CD1c-positive myeloid dendritic cell (primary cell): ENCODE measurements at regions not wholly inside any gene's neighbourhood (a gene's known extent, or its start where the extent isn't known, plus 50 kb on each side); places are given as distances from the start of the nearest gene placed in this dataset.
"Not testable (repeated sequence)": the region's sequence is repeated elsewhere in the genome, so short reads cannot be mapped to it uniquely, and the experiment has no call there.

ENCODE experiments used
- DNase-seq: peaks from one replicate; pipeline ENCODE4 v3.0.0-alpha.2; 2016; ENCODE audit errors: extremely low spot score

DNA sequence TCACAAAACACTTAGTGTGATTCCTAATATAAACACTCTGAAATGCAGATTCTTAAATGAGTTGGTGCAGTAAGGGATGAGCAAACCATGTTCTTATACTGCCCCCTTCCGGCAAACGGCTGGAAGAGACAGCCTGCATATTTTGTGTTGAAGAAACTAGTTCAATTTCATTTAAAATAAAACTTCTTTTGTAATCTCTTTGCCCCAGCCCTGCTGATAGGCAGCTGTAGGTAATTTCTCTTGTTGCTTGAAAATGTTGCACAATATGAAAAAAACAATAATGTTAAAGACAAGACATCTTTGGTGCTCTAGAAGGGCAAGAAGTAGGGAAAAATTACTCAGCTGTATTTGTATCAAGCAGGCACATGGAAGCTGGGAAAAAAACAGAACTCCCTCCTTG, 89.7 kb upstream of the CCNG1 start:
- DNase-seq, result peak; percentile 79

DNA sequence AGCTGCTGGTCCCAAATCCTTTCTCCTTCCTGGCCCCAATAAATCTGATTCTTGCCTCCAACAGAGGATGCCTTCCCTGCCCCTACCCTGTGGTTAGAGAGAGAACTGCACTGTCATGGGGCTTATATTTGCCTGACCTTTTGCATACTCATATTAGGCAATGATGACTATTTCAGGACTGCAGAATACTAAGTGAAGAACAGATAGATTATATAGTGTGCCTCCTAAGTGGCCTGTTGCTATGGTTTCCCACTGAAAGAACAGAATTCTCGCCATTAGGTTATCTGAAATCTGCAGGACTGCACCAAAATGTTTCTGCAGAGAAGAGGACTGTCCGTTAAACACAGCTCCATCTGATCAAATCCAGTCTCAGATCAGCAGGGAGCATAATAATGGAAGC, 87.3 kb upstream of the CCNG1 start:
- DNase-seq, result peak; percentile 38

DNA sequence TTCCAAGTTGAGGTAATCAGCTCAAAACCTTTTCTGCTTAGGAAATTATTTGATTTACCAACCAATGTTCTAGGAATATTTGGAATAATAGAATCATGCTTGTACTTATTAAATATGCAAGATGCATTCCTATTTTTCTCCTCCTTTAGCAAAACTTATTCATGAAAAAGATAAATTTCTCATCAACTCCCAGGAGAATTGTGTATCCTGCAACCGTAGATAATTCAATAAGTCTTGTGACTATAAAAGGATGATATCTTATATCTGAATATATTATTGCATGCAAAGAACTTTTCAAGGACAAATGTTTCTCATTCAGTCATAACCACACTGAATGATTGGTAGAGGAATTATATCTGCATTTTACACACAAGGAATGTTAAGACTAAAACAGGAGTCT, 84.9 kb upstream of the CCNG1 start:
- no peak for DNase-seq

DNA sequence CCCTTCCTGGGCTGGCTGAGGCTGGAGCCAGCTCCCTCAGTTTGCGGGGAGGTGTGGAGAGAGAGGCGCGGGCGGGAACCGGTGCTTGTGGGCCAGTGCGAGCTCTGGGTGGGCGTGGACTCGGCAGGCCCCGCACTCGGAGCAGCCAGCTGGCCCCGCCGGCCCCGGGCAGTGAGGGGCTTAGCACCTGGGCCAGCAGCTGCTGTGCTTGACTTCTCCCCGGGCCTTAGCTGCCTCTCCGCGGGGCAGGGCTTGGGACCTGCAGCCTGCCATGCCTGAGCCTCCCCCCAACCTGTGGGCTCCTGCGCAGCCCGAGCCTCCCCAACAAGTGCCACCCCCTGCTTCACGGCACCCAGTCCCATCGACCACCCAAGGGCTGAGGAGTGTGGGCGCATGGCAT, 81.6 kb upstream of the CCNG1 start:
- DNase-seq, result not testable (repeated sequence)

DNA sequence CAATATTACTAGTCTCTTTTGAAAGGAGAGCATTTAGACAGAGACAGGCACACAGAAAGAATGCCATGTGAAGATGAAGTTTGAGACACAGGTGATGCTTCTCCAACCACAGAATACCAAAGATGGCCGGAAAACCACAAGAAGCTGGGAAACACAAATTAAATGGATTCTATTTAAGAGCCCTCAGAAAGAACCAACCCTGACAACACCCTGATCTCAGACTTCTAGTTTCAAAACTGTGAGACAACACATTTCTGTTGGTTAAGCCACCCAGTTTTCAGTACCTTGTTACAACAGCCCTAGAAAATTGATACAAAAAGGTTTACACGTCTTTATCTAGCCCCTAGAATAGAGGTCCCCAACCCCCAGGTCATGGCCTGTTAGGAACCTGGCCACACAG, 79.8 kb upstream of the CCNG1 start:
- DNase-seq, result no peak

DNA sequence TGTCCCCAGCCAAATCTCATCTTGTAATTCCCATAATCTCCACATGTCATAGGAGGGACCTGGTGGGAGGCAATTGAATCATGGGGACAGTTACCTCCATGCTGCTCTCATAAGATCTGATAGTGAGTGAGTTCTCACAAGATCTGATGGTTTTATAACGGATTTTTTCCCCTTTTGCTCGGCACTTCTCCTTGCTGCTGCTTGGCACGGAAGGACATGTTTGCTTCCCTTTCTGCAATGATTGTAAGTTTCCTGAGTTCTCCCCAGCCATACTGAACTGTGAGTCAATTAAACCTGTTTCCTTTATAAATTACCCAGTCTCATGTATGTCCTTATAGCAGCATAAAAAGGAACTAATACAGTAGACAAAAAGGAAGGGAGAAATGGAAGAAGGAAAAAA, 76.7 kb upstream of the CCNG1 start:
- peak; percentile 77 for DNase-seq

DNA sequence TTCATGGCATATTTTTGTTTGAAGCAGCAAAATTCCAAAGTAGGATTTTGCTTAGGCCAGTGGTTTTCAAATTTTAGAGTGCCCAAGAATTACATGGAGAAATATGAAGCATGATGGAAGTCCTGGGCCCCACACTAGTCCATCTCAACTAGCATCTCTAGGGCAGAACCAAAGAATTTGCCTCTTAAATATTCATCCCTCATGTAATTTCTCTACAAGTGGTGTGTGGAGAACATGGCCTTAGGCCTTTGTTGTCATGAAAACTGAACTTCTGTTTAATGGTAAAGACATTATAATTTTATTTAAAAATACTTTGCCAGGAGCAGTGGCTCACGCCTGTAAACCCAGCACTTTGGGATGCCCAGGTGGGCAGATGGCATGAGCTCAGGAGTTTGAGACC, 75.9 kb upstream of the CCNG1 start:
- no peak for DNase-seq

DNA sequence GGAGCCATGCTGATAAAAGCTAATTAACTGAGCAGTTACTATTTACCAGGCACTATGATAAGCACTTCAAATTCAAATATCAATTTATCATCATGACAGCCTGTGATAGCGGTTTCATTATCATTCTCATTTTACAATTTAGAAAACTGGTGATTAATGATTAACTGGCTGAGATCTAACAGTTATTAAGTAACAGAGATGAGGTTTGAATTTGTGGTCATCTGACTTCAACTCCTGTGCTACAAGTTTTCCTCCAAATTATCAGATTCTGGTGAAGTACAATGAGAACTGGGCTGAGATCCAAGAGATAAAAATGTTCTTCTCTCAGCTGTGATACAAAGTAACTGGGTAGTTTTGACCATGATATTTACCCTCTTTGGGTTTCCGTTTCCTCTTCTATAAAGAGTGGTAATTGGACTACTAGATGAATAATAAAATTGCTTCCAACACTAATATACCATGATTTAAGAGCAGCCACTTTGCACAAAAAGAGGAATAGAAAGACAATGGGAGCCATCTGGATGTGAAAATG, 74.5 kb upstream of the CCNG1 start:
- DNase-seq, result no peak

DNA sequence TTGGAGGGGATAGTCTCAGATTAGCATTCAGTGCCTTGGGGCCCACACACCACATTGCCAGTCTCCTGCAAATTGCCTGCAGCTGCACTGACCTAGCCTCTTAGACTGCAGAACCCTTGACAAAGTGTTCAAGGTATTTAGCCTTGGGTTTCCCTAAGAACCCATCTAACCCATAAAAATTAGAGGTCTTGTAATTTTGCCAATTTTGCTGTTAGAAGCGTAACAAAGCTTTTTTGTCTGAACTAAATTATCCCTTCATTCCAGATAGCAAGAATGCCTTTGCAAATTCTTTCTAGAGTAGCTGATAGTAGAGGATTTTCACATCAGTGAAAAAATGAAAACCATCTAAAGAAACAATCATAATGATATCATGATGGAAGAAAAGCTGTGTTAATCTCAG, 74.0 kb upstream of the CCNG1 start:
- DNase-seq, result no peak

DNA sequence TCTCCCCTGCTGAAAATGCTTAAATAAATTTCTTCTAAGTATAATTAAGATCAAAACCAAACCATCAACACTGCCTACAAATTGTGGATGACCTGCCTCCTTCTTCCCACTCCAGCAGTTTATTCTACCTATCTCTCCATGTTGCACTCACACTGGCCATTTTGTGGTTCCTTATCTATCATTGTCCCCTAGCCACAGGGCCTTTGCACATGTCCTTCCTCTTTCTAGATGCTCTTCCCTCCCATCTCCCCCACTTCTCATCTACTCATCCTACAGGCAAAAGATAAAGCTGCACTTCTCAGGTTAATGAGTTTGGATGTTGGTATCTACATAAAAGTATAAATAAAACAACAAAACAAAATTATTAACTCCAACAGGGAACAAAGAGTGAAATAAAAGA, 70.6 kb upstream of the CCNG1 start:
- no peak for DNase-seq

DNA sequence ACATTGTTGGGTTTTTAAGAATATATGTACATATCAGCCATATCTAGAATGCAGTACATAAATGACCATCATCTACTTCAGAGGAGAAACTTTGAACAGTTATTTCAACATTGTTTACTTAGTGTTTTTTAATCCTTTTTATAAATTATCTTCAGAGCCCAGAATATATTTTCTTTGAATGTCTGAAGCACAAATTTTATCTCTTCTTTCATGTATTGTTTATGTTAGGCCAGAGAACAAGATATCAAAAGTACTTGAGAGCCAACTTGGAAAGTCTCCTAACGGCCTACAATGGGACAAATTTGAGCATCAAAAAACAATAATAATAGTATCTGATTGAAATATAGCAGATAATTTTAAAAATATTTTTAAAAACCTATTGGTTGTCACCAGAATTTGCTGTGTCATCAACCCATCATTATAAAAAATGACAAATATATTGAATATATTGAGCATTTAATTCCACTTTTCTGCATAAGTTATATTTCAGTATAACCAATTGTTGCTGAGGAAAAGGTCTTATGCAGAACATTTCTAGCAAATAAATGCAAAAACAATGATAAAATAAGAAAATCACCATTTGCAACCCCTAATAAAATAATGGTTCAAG, 67.5 kb upstream of the CCNG1 start:
- DNase-seq, result no peak

DNA sequence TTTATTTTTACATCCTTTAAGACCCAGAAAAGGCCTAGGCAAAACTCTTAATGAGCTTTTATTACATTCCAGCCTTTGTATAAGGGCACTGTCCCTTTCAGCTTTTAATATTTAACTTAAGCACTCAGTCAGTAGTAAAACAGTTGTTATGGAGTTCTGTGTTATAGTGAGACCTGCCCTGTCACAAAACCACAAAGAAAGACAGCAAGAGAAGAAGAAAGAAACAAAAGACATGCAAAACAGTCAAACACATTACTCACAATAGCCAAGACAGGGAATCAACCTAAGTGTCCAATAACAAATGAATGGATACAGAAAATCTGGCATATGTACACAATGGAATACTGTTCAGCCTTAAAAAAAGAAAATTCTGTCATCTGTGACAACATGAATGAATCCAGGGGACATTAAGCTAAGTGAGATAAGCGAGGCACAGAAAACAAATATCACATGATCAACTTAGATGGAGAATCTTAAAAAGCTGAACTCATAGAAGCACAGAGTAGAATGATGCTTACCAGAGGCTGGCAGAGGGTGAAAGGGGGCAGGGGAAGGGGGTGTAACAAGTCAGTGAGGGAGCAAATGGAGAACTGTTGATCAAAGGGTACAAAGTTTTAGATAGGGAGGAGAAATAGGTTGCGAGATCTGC, 63.8 kb upstream of the CCNG1 start:
- no peak for DNase-seq

DNA sequence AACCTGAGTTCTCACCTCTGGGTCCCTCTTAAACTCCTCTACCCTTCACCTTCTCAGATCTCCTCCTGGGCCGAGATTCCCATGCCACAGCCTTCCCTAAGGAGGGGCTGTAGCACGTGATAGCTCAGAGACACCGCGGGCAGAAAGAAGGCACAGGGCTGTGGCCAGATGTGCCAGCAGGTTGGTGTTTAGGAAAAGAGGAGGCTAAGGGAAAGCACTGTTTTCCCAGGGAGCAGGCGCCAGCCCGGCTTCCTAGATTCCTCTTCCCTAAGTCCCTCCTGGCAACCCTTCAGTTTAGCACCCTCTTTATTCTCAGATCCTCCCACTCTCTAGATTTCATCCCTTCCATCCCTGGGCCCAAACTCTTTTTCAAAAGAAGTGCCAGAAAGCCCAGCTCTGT, 59.4 kb upstream of the CCNG1 start:
- DNase-seq, result no peak

DNA sequence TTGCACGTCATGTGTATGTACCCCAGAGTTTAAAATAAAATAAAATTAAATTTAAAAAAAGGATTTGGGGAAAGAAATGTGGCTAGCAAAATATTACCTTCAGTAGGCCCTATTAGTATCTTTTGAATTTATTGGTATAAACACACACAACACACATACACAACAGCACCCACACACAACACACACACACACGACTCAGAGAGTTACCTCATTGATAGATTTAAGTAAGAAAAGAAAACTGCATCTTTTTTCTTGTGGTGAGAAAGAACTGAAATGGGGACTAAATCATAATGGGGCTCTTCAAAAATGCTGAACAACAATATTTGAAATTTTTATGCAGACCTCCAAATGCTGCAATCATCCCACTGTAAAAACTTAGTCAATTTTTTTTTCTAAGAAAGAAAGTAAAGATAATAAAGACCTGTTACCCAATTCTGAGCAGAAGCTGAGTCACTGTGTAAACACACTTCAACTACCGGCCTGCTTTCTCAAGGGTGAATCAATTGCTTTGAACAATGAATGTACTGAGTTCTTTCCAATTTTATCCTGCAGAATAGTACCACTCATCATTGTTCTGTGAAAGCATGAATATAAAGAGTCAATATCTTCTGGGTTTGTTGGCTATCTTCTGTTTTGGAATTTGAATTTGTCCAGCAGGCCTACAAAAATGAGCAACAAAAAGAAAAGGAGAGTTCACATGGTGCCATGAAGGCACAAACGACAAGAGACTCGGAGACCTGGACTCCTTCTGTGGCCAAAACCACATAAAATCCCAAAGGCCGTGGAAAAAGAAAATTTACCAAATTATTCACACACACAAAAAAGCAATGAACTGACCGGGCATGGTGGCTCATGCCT, 57.9 kb upstream of the CCNG1 start:
- peak; percentile 12 for DNase-seq

DNA sequence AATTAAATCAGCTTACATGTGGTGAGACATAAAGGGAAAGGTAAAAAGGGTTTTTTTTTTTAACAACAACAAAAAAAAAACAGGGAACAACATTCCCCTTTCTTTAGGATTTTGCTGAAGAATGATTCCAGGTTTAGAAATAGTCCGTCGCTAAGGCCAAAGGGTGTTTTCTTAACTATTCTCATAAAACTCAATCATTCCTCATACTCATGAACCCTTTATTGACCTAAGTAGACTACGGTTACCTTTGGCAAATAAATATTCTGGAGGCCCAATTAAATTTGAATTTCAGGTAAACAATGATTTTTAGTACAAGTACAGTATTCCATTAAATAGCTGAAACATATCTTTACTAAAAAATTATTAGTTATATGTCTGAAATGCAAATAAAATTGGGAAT, 55.6 kb upstream of the CCNG1 start:
- DNase-seq, result no peak

DNA sequence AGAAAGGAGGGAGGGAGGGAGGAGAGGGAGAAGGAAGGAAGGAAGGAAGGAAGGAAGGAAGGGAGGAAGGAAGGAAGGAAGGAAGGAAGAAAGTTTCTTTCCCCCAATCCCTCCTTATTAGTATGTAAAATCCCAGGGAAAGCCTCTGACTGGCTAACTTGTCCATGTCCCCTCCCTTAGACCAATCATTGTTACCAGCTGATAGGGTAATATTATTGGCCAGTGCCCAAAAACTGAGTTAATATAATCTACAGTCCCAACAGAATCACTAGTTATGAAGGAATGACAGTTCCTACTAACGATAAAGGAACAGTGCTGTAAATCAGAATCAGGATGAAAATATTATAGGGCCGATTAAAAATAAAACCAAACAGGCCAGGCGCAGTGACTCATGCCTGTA, 53.6 kb upstream of the CCNG1 start:
- no peak for DNase-seq

DNA sequence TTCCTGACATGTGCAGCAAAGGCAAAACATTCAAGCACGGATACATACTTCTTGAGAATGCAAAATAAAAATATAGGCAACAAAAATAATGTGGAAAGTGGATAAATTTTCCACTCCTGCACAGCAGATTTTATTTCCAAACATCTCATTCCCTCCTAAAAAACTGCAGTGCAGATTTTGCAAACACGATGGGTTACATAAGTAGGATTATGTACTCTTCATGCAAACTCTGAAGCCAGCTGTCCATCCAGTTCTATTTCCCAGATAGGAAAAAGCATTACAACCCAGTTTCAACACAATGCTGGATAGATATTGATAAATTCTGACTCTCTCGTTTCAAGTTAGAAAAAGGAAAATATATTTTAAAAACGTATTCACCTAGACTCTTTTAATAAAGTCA, 52.7 kb upstream of the CCNG1 start:
- no peak for DNase-seq

DNA sequence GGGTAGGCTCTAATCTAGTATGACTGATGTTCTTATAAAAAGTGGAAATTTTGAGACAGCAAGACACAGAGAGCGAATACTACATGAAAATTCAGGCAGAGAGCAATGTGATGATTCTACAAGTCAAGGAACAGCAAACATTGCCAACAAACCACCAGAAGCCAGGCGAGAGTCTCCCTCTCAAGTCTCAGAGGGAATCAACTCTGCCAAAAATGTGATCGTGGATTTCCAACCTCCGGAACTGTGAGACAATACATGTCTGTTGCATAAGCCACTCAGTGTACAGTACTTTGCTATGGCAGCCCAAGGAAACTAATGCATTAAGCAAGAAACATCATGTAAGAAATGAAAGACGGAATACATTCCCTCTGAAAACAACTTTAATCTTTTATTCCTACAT, 52.1 kb upstream of the CCNG1 start:
- DNase-seq, result no peak

DNA sequence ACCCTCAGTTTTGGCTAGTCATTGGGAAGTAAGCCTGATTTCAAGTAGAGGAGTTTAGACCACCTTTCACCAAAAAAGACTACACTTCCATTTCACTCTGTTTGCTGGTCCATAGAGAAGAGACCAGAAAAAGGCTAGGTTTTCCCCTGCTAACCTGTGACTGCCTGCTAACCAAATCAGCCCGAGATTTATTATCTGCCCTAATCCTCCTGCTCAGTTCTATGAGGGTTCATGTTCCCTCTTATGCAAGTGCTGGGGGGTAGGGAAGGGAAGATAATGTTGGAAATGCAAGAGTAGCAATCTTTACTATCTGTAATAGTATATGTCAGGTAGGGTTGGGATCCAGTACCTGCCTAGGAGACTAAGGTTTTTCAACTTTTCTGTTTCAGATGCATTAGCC, 51.6 kb upstream of the CCNG1 start:
- no peak for DNase-seq

DNA sequence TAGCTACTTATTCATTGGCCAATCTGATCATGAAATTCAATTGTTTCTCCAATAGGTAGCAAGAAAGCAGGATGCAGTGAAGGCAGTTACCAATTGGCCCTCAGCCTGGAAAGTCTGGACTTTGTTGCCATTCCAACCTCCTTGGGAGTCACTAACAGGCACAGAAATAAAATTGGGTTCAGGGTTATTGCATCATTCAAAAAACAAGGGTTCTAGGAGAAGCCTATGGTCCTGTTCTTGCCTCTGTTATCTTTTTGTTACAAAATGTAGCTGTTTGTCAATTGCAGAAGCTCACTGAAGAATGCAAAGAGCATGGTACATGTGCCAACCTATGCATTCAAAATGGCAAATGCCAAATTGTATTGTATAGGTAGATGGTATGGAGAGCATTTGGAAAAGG, 51.0 kb upstream of the CCNG1 start:
- DNase-seq, result no peak

DNA sequence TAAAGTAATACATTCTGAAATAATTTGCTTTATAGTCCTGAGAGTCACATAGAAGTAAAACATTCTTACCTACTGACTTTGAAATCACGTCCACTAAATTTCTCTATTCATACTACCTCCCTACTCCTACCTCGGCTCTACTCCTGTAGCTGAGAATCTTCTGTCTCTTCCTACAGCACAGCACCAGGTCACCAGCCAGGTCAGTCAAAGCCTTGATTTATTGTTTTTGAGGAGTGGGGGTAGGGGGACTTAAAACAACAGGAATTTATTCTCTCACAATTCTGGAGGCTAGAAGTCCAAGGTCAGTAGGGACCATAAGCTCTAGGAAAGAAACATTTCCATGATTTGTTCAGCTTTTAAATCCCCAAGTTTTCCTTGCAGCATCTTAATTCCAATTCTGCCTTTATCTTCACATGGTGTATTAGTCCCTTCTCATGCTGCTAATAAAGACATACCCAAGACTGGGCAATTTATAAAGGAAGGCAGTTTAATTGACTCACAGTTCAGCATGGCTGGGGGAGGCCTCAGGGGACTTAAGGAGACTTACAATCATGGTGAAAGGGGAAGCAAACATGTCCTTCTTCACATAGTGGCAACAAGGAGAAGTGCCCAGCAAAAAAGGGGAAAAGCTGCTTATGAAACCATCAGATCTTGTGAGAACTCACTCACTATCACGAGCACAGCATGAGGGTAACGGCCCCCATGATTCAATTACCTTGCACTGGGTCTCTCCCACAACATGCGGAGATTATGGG, 49.6 kb upstream of the CCNG1 start:
- DNase-seq, result peak; percentile 45
